ENCODE measurements at regions not wholly inside any gene's neighbourhood (a gene's known extent, or its start where the extent isn't known, plus 50 kb on each side); places are given as distances from the start of the nearest gene placed in this dataset.

DNA sequence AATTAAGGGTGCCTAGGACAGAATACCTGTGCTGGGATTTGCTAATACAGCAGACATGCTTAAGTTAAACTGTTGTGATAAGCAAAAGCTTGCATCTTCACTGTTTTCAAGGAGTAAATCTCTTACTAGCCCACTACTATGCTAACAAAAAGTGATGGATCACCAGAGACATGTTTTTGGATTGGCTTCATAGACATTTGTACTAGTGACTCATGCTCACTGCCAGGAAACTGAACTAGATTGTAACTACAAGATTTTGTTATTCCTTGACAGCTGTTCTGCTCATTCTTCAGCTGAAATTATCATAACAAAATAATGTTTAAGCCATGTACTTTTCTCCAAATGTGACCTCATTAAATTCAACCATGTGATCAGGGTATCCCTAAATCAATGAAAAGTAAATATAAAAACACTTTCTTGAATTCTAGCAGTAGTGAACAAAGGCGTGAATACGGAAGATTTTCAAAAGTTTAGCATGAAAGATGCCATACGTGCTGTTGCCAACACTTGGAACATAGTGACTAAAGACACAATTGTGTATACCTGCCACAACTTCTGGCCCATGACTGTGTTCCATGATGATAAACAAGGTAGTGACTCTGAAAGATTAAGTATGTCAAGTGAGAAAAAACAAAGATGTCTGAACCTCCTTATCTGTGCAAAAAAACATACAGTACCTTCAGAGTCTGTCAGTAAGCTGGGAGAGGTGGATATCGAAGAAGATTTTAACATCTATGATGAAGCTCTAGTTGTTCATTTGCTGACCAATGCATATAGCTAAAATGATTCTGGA, 154.0 kb downstream of the BTC start:
- DNase-seq (ENCODE audit: low read depth in 1 of 2, low spot score in 1 of 2), result no peak

DNA sequence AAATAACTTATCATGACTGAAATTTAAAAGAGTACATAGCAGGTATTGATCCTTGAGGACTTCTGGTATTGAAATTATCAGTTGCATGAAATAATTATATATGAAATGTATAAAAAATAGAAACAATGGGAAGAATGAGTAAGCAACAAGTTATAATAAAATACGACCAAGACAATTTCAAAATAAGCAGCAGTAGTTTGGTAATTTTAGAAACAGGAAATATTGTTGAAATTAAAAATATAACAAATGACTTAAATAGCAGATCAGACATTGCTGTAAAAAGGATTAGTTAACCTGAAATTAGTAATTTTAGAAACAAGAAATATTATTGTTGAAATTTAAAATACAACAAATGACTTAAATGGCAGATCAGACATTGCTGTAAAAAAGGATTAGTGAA, 152.3 kb downstream of the BTC start:
- DNase-seq (ENCODE audit: low read depth in 1 of 2, low spot score in 1 of 2), result no peak

DNA sequence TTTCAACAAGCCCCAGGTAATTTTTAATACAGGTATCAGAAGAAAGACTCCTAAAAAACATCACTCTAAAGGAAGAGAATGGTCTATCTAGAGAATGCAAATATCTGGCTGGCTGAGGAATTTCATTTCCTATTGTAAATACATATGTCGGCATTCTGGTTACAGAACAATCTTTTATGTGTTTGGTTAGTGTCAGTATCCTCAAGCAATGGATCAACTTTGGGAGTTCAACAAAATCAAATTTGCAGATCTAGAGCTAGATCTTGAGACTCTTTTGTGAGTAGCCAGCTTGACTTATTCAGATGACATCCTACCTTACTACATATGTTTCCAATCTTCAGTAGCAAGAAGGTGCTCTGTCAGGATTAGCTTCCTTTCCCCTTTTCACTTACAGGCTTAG, 145.1 kb downstream of the BTC start:
- DNase-seq (ENCODE audit: low read depth in 1 of 2, low spot score in 1 of 2), result no peak

DNA sequence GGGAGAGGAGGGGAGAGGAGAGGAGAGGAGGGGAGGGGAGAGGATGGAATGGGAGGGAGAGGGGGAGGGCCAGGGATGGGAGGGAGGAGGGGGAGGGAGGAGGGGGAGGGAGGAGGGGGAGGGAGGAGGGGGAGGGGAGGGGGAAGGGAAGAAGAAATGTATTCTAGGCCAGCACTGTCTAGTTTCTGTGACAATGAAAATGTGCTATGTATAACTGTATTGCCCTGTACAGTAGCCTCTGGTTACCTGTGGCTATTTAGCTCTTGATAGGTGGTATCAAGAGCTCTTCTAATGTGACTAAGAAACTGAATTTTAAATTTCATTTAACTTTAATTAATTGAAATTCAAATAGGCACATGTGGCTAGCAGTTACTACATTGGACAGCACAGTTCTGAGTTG, 143.1 kb downstream of the BTC start:
- no peak for DNase-seq (ENCODE audit: low read depth in 1 of 2, low spot score in 1 of 2)

DNA sequence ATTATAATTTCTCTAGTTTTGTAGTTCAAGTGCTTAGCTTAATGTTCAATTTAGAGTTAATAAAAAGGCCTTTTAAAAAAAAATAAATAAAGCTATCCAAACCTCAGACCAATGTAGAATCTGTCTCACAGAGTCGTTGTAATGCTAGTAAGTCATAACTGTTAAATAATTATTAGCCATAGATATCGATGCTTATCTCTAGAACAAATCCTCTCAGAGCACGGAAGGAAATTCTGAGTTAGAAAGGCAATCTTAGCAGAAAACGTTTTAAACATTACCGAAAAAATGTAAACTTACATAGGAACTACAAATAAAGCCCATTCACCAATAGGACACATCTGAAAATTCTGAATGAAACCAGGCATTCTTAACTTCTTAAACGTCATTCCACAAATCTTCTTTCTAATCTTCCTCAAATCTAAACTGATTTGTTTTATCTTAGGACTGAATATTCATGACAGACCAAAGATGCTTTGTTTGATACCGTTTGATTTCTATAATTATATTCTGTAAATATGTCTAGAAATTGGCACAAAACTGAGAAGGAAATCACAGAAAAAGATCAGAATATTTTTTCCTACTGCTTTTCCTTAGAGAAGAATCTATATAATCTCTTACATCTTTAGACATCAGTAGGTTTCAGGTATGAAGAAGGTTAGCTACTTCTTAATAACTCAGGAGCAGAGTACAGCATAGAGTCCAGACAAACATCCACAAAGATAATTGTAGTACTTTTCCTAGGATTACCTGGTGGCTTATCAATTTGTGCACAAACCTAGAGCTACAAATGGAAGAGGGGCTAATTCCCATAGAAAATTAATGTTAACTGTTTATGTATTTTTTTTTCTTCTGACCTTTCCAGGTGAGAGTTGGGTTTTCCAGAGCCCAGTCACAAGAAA, 140.7 kb downstream of the BTC start:
- DNase-seq (ENCODE audit: low read depth in 1 of 2, low spot score in 1 of 2), result no peak

DNA sequence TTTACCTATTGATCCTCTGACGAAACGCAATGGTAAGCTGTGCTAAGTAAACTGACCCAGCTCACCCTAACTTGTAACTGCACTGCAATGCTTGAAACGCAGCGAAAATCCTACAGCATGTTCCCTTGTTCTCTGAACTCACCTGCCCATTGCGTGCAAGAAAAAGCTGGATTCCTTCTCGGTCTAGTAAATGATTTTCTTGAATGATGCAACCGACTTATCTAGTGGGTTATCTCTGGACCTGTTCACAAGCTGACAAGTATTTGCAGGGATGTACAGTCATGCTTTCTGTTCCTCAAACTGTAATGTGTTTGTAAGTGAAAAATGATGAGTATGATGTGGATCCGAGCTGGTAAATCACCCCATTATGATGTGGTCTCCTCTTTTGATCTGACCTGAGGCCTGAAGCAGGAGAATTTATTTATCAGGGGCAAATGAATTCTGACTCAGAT, 140.1 kb downstream of the BTC start:
- DNase-seq (ENCODE audit: low read depth in 1 of 2, low spot score in 1 of 2), result no peak

DNA sequence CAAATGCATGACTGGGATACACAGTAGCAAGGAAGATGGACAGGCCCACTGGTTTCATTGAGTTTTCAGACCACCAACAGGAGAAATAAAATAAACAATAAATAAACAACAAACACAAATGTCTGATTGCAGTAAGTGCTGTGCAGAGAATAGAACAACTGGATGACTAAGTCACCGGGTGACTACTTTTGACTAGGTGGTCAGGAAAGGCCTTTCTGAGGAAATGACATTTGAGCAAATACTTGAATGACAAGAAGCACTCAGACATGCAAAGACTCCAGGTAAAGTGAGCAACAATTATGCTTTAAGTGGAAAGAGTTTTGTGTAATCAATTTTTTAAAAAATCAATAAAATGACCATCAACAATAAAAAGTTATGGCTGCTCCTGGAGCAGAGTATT, 137.7 kb downstream of the BTC start:
- DNase-seq (ENCODE audit: low read depth in 1 of 2, low spot score in 1 of 2), result no peak

DNA sequence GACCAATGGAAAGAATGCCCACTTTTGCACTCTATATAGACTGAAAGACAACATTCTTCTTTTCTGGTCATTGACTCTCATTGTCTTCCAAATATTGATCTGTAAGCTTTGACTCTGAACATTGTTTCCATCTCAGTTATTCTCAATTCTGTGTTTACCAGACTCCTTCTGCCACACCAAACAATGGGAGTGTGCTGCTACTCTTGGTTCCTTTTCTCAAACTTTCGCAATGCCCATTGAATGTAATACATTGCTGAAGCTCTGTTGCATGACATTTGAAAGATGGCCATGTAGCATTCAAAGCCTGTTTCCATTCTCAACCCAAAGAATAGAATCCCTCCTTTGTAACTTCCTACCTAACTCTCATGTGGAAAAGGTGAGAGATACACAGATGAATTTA, 136.2 kb downstream of the BTC start:
- DNase-seq (ENCODE audit: low read depth in 1 of 2, low spot score in 1 of 2), result no peak

DNA sequence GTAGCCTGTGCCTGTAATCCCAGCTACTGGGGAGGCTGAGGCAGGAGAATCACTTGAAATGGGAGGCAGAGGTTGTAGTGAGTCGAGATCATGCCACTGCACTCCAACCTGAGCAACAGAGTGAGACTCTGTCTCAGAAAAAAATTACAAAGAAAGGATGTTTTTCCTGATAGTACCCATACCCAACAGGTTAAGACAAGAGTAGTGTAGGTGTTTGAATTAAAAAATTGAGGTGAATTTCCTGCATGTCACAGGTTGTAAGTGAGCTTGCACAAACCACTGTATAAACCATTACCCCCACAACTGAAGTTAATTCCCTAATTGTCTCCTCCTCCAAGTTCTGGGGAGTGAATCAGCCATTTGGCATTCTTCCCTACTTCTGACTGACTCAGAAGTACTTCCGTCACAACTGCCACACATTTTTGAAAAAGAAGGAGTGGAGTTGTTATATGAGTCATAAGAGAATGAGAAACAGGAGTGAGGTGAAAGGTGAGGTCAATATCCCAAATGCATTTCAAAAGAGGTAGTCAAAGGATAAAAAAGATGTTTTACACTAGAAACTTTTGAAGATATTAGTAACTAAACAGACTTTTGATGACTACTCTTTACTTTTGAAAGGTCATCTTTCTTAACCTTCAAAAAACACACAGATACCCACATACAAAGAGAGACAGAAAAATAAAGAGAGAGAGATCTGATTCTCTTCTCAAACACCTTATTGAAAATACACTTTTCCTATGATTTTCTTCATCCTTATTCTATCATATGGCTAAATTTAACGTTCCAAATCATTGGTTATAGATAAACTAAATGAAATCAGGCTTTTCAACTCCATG, 134.5 kb downstream of the BTC start:
- DNase-seq (ENCODE audit: low read depth in 1 of 2, low spot score in 1 of 2), result no peak

DNA sequence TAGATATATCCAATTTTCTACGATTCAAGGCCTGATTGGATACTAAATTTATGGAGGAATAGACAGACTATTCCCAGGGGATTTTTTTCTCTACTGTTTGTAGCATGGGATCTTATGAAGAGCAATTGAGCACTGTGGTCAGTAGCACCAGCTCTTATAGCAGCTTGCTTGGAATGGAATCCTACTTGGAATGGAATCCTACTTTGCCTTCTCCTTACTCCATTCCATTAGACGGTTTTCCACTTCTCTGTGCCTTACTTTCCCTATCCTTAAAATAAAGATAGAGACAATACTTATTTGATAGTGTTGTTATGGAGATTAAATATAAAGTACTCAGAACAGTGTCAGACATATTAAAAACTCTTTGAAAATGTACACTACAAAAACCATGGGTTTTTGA, 133.5 kb downstream of the BTC start:
- no peak for DNase-seq (ENCODE audit: low read depth in 1 of 2, low spot score in 1 of 2)

DNA sequence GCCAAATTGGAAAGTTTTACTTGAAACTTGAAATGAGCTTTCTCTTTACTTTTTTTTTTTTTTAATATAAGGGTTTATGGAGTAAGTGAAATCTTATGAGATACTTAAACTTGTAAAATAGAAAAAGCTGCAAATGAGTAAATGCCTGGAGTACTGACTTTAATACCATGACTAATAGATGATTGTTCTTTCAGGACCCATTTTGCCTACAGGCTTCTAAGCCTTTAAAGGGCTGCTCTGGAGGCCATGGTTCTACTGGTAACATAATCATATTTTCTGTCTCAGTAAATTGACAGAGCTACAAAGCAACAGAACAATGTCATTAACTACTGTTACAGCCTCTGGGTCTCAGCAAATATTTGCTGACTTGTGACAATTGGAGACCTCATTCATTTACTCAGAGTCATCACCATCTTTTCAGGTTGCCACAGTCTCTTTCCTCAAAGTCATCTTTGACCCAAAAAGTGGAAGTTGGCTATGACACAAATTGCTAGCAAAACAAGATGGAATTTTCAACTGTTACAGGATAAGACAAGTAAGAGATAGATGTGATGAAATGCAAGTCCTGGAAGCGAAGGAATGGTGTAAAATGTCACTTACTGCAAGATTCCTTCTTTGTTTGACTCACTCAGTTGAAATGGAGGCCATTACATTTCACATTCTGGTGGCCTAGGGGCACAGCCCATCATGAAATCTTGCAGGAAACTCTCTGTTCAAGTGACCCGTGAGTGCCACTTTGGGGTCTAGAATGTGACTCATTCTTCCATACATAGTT, 132.7 kb downstream of the BTC start:
- DNase-seq (ENCODE audit: low read depth in 1 of 2, low spot score in 1 of 2), result no peak

DNA sequence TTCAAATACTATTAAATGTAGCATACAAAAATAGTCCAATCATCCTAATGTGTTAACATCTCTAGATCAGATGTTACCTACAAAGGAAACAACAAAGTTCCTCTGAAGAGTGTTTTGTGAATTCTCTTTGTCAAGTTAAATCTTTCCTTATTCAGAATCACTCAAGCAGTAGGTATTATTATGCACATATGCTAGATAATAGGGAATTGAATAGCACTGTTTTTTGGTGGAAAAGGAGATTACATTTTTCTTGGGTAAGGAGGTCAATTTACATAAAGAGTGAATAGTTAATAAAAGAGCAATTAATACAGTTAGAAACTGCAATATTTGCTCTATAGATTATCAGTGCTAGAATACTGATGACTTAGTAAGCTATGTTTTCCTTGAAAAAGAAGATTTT, 130.7 kb downstream of the BTC start:
- DNase-seq (ENCODE audit: low read depth in 1 of 2, low spot score in 1 of 2), result no peak

DNA sequence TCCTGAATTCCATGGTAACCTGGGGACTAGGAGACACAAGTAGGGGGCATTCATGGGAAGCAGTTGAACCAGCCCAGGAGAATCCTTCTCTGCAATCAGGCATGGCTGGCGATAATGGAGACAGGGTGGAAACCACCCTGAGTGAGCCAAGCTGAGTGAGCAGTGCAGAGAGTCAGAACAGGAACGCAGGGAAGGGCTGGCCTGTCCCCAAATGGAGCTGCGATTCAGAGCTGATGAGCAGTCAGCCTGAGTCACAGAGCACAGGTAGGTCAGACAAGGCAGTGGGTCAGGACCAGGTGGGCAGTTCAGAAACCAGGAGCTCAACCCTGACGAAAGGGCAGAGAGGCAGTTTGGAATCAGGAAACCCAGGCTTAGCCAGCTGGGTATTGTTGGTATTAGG, 129.0 kb downstream of the BTC start:
- no peak for DNase-seq (ENCODE audit: low read depth in 1 of 2, low spot score in 1 of 2)

DNA sequence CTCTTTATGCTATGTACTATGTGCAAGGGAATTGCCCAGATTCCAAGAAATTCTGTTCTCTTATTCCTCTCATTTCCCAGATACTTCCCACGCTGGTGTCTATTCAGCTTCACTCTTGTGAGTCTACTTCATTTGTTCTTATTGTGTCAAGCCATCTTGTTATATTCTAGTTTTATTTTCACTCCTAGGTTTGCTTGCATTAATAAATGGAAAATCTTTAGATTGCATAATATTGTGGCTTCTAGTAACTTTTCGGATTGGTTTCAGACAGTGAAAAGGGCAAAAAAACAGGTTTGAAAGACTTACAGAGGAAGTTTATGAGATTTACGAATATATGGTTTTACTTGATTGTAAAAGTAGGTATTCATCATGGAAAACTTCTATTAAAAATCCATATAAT, 128.4 kb downstream of the BTC start:
- DNase-seq (ENCODE audit: low read depth in 1 of 2, low spot score in 1 of 2), result no peak

DNA sequence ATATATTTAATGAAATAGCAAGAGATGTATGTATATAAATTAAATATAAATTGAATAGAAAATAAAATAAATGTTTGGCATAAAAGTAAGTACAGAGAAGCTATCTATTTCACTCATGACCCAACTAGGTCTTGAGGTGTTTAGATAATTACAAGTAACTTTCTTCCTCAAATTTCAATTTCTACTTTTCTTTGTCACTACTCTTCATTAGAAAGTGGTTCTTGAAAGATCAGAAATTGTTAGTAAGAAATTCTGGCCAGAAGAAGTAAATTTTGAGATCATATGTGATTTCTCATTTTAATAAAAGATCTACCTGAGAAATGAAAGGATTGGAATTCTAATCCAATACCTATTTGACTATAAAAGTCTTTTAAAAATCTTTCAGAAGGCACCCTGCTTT, 126.9 kb downstream of the BTC start:
- DNase-seq (ENCODE audit: low read depth in 1 of 2, low spot score in 1 of 2), result no peak

DNA sequence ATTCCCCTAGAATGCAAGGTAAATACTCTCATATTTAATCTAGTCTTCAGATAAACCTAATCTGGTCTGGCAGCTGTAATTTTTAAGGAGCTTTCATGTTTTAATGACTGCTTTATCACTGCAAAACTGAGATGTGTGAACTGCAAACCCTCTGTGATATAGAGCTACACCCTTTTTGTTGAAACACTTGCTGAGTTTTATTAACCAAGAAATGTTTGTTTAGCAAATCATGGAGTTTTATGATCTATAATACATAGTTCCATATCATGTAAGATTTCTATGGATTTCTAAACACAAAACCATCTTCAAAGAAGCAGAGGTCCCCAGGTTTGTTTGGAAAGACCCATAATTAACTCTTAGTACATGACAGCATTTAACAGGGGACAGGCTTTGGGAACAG, 126.4 kb downstream of the BTC start:
- no peak for DNase-seq (ENCODE audit: low read depth in 1 of 2, low spot score in 1 of 2)

DNA sequence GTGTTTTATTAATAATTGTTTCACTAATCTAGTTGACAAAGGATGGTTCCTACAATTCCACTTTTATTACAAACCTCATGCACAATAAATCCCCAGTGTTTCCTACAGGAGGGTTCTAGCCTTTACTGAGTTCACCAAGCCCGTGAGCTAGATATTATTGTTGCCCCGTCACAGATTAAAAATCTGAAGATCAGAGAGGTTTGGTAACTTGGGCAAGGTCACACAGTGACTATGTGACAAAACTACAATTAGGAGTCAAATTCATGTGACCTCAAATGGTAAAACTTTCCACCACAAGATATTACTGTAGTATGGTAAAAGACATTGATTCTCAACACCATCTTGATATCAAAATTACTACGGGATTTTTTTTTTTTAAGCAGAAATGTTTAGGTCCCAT, 124.6 kb downstream of the BTC start:
- DNase-seq (ENCODE audit: low read depth in 1 of 2, low spot score in 1 of 2), result no peak

DNA sequence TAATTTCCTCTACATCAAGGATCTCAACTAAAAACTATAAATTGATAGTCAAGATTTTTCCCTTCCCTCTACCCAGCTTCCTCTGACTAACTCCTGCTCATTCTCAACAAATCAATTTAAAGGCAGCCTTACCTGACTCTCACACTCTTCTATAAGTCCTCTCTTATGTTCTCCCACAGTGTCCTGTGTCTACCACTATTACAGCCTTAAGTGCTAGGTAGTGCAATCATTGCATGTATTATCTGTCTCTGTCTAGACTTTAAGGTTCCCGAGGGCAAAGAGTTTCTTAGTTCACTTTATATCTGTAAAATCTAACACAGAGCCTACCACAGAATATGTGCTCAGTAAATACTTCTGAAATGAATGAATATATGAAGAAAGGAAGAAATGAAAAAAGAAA, 123.7 kb downstream of the BTC start:
- no peak for DNase-seq (ENCODE audit: low read depth in 1 of 2, low spot score in 1 of 2)

DNA sequence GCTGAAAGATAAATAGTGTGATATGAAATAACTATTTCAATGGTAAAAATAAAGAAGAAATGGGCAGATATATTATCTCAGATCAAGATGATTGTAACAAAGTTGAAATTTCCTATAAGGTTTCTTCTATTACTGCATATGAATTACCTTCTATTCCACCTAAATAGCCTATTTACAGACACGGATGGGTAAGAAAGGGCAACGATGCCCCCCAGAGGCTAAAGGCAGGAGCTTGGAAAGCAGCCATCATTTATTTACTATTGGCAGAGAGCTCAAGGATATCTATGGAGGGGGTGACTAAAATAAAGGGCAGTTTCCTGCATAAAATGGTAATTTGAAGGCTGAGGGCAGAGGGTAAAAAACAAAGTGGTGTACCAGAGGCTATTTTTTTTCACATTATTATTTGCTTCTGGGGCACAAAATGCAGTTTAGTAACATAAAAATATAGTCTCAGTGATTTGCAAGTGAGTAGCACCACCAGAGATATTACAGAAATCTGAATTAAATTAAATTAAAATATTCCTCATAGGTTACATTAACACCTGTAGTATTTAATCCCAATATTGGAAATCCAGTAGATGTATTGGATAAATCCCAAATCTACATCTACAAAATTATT, 123.1 kb downstream of the BTC start:
- DNase-seq (ENCODE audit: low read depth in 1 of 2, low spot score in 1 of 2), result peak in 1 of 2 donors; percentile 2

DNA sequence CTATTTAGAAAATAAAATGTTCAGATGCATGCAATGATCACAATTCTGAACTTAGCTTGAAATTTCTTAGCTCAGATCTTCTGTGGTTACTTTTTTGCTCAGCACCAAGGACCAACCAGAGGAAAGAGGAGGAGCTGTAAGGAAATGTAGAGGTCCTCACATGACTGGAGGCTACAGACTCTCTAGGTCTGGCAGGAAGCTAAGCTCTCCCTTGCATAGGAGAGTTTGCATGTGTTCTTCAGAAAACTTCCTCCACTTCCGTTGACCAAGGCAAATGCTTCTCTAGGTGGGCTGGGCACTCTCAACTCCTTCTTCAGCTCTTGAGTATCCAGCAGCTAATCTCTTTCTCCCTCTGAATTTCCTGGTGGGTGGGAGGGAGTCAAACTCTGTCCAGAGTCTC, 119.6 kb downstream of the BTC start:
- DNase-seq (ENCODE audit: low read depth in 1 of 2, low spot score in 1 of 2), result no peak

All from activated T-helper 1 cell treated with anti-CD3 and anti-CD28 coated beads, Interleukin-2, amount 50 U/mL, for 16 hours (primary cell).